ENCODE measurements at regions not wholly inside any gene's neighbourhood (a gene's known extent, or its start where the extent isn't known, plus 50 kb on each side); places are given as distances from the start of the nearest gene placed in this dataset.

DNA sequence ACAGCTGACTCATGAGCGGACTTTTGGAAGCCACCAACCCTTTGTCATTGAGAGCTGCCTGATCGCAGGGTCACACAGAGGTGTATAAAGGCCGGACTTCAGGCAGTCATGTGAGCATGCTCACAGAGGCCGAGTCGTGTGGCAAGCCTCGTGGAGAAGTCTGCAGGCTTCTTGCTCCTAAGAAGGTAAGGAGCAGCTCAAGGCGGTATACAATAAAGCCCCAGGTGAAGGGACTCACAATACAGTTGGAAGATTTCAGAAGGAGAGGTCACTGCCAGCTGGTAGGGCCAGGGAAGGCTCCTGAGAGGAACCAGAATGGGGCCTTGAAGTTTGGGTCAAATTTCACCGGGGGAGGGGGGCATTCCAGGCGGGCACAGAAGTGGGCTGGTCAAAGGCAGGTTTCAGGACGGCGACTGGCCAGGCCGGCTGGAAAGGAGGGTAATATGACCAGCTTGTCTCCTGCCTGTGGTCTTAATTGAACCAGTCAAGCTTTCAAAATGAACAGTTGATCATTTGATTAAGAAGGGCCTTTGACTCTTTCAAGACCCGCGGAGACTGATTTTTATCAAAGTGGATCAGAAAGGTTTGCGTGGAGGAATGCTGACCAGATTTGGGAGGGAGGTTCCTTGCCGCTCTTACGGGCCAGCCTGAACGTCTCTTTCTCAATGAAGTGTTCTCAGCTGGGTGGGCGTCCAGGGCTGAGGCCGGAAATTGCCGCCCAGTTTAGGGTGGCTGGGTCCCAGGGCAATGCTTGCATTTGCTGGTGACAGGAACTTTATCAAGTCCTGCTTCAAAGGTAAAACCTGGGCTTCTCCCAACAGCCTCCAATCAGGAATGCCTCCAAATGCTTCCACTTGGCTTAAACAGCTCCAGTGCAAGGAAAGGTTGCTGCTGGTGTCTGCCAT lies 178.6 kb downstream of the EMX2 start:
- TF ChIP-seq, protein P1, sequence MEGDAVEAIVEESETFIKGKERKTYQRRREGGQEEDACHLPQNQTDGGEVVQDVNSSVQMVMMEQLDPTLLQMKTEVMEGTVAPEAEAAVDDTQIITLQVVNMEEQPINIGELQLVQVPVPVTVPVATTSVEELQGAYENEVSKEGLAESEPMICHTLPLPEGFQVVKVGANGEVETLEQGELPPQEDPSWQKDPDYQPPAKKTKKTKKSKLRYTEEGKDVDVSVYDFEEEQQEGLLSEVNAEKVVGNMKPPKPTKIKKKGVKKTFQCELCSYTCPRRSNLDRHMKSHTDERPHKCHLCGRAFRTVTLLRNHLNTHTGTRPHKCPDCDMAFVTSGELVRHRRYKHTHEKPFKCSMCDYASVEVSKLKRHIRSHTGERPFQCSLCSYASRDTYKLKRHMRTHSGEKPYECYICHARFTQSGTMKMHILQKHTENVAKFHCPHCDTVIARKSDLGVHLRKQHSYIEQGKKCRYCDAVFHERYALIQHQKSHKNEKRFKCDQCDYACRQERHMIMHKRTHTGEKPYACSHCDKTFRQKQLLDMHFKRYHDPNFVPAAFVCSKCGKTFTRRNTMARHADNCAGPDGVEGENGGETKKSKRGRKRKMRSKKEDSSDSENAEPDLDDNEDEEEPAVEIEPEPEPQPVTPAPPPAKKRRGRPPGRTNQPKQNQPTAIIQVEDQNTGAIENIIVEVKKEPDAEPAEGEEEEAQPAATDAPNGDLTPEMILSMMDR (IDR thresholded peaks at IDR 0.05; ENCODE audit: insufficient read depth, low read depth, low read length) = no peak
- H3K4me3 ChIP-seq (ENCODE audit: low read depth, low read length) = no peak overlapping the region
- no peak for DNase-seq (ENCODE audit: low read depth)

DNA sequence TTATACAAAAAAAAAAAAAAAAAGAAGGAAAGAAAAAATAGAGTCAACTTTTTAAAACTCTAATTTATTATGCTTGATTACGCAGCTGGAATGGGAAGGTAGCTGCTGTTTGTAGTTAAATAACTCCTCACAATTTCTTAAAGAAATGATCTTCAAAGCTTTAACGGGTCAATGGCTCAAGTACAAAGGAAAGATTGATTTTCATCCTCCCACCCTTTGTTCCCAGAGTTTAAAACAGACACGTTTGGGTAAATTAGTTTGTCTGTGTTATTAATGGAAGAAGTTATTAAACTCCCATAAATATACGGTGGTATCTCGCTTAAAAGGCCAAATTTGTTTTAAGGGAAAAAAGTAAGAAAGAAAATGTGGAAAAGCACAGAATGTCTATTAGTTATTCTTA lies 179.3 kb downstream of the EMX2 start:
- H3K4me3 ChIP-seq (ENCODE audit: low read depth, low read length) = no peak overlapping the region
- DNase-seq (ENCODE audit: low read depth) = no peak
- TF ChIP-seq, protein P1 (IDR thresholded peaks at IDR 0.05; ENCODE audit: insufficient read depth, low read depth, low read length) = no peak

DNA sequence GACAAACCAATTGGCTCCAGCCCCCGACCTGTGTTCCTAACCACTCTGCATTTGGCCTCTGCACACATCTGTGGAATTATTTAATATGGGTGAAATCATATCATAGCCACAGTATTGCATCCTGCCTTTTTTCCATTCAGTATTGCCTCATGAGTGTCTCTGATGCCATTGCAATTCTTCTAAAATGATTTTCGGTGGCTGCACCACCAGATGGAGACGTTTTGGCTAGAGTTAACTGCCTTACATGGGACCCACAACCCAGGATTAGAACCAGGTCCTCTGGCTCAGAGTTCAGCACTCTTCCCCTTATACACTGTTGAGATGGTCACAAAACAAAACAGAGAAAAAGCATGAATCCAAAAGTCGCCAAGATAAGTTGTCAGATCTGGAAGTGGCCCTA lies 180.8 kb downstream of the EMX2 start:
- DNase-seq (ENCODE audit: low read depth) = no peak
- no peak overlapping the region for H3K4me3 ChIP-seq (ENCODE audit: low read depth, low read length)
- TF ChIP-seq, protein P1 (IDR thresholded peaks at IDR 0.05; ENCODE audit: insufficient read depth, low read depth, low read length) = no peak

DNA sequence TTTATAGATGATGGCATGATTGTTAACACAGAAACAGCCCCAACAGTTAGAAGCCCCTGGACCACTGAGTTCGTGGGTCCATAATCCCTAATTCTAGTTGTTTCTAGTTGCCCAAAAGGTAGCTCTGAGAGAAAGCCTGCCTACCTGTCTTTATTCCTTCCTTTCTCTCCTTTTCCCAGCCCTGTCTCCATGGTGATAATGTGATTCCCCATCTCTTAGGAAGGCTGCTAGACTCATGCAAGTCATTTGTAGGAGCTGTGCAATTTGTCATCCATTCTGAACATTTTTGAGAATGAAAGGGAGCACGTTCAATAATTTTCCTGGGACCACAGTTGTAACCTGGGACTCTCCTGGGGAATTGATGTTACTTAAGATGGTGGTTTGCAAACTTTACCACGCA lies 183.4 kb downstream of the EMX2 start:
- no peak overlapping the region for H3K4me3 ChIP-seq (ENCODE audit: low read depth, low read length)
- TF ChIP-seq, protein P1 (IDR thresholded peaks at IDR 0.05; ENCODE audit: insufficient read depth, low read depth, low read length) = no peak
- DNase-seq (ENCODE audit: low read depth) = no peak

DNA sequence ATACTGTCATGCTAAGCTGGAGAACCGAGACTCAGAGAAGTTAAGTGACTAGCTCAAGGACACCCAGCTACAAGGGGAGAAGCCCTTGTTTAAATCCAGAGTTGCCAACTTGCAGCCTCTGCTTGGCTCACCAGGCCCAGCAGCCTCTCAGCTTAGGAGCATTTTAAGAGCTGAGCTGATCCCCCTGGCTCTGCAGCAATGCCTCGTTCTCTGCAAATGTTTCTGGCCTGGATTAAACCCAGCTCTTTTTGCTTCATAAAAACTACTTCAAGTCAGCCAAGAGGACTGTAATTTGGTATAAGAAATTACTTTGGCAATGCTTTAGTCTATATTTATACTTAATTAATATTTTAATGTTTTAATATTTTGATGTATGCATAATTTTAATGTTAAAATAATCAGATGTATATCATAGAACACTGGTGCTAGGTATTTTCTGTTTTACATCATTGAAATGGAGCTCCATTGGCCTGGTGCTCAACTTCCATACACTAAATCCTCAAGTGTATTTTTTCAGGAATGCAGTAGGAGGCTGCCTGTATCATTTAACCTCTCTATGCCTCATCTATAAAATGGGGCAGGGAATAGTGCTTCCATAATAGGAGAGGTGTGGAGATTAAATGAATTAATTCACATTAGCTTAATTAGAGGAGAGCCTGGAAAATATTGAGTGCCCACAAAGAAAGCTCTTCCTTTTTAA lies 184.2 kb downstream of the EMX2 start:
- TF ChIP-seq, protein P1 (IDR thresholded peaks at IDR 0.05; ENCODE audit: insufficient read depth, low read depth, low read length) = no peak
- no peak for DNase-seq (ENCODE audit: low read depth)
- H3K4me3 ChIP-seq (ENCODE audit: low read depth, low read length) = no peak overlapping the region

DNA sequence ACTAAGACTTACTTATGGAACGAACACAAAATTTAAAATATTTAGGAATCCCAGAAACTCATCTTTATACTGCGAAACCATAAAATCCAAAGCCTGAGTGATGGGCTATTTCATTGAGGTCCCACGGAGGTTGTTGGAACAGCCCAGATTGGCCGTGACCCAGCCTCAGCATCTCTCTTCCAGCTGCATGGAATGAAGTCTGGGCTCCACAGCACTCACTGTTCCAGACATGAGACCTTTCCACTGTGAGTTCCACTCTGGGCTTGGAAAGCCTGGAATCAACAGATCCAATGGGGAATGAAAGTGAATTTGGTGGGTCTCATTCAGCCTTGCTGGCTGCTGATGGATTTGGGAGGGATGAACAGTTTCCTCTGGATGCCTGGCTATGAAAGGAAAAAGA lies 184.9 kb downstream of the EMX2 start:
- TF ChIP-seq, protein P1 (IDR thresholded peaks at IDR 0.05; ENCODE audit: insufficient read depth, low read depth, low read length) = no peak
- no peak for DNase-seq (ENCODE audit: low read depth)
- no peak overlapping the region for H3K4me3 ChIP-seq (ENCODE audit: low read depth, low read length)

Data from fibroblast of villous mesenchyme (primary cell).